Psoas muscle (tissue), 7 donors: ENCODE measurements at regions not wholly inside any gene's neighbourhood (a gene's known extent, or its start where the extent isn't known, plus 50 kb on each side); places are given as distances from the start of the nearest gene placed in this dataset.

Experiments used
- ATAC-seq, 4 donors: fragments of 200-7000 bp; cut with Tn5 transposase; one replicate each; pipeline ENCODE4 v1.9.1; 2020; ENCODE audit warnings: moderate library complexity in 3 of 4, mild to moderate bottlenecking in 2 of 4
- DNase-seq, 2 donors: peaks; one replicate each; pipeline ENCODE4 v3.0.0-alpha.2; 2020
- H3K27ac ChIP-seq: fragments of 200-600 bp; one replicate; pipeline ENCODE4 v1.8.0; 2022
- H3K27me3 ChIP-seq, 3 donors: fragments of 200-600 bp in 1 of 3; one replicate each; pipeline versions ENCODE4 v1.6.1 to v1.8.0; 2013 to 2022; ENCODE audit warnings: low read length in 2 of 3, mild to moderate bottlenecking in 2 of 3, moderate library complexity in 1 of 3; ENCODE audit not compliant: insufficient read depth in 3 of 3
- H3K36me3 ChIP-seq, 2 donors: fragments of 200-600 bp in 1 of 2; one replicate each; pipeline versions ENCODE4 v1.6.1 to v1.8.0; 2013 to 2022; ENCODE audit warnings: low read depth in 1 of 2, mild to moderate bottlenecking in 1 of 2, moderate library complexity in 1 of 2; ENCODE audit not compliant: insufficient read depth in 1 of 2
- H3K4me1 ChIP-seq: fragments of 200-600 bp; one replicate; pipeline ENCODE4 v1.8.0; 2022
- H3K4me3 ChIP-seq: fragments of 200-600 bp; one replicate; pipeline ENCODE4 v1.8.0; 2022; ENCODE audit warnings: mild to moderate bottlenecking
- H3K9me3 ChIP-seq: fragments of 200-600 bp; one replicate; pipeline ENCODE4 v1.8.0; 2022
- WGBS, 3 donors: extraction: QIAGEN DNeasy Blood & Tissue Kit; methylation state at CpG; one replicate each; pipeline versions ENCODE4 v1.1.6 to v1.1.7; 2013; 5-methylcytosine and 5-hydroxymethylcytosine counted together
- intact Hi-C, 2 donors: fragments of 100-400 bp; cut with DNase I; formaldehyde crosslinking; loops; one replicate each; pipeline versions ENCODE4 v1.11.0 to v1.14.2; 2022
- TF ChIP-seq, protein P1 (sequence below): fragments of 200-600 bp; IDR thresholded peaks from one replicate; pipeline ENCODE4 v1.8.0; 2022; ENCODE audit warnings: antibody characterized with exemption
- donor health status: healthy with polysubstance abuse.
- donor health status: DM: no; HTN: no; CAD: no; lungs with moderate emphysema.
- donor health status: Bipolar disorder and iron deficiency.
- donor health status: healthy.
- donor health status: DM: yes; HTN: yes; CAD: no.
- donor health status: DM: no; HTN: no; CAD: no.
- donor health status: DM: yes; HTN: yes; CAD: no.

DNA sequence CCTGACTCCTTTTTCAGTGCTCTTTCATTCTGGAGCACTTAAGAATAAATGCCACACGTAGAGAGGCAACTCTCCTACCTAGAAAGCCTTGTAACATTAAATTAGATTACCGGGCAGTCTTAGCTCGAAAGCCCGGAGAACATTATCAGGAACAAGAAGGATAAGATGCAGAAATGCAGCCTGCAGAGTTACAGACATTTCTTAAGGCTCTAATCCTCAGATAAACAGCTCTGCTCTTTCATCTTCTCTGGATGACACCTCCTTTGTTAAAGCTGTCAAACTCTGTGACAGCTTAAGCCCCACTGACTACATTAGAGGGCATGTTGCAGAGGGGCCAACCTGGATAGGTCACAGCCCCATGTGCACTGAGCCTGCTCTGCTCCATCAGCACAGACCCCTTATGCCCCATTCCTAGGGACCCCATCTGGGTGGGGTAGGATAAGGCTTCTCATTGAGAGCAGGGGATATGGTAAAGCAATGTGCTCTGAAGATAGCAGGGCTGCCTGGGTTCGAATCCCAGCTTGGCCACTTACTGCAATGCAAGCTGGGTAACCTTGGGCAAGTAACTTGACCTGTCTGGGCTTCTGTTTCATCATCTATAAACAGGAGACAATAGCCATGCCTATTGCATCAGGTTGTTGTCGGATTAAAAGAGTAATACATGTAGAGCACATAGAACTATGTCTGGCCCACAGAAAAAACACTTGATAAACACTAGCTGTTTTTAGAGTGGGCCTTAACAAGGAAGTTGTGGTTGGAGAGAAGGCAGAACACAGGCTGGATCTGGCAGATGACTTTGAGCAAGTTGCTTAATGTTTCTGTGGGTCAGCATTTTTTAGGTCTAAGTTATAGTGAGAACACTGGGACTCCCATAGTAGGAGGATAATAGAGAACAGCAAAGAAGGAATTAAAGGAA is 111.4 kb downstream of the THNSL2 start:
- peaks cover 4 to 15% (median 4%) of the 10 kb centered on the region in 3 donors for H3K27me3 ChIP-seq
- intact Hi-C loops, result no loop called here
- DNase-seq (no peak), ATAC-seq (no peak)
- H3K4me1 ChIP-seq, result no peaks in the 10 kb centered on the region
- peaks cover 4% of the 10 kb centered on the region for H3K9me3 ChIP-seq
- H3K4me3 ChIP-seq, result no peak overlapping the region
- WGBS, 3 donors, result 70 to 77% (median 74%) methylated on average over 6 of the region's 6 CpGs
- H3K36me3 ChIP-seq, result no peaks in the 10 kb centered on the region
- TF ChIP-seq, protein P1, sequence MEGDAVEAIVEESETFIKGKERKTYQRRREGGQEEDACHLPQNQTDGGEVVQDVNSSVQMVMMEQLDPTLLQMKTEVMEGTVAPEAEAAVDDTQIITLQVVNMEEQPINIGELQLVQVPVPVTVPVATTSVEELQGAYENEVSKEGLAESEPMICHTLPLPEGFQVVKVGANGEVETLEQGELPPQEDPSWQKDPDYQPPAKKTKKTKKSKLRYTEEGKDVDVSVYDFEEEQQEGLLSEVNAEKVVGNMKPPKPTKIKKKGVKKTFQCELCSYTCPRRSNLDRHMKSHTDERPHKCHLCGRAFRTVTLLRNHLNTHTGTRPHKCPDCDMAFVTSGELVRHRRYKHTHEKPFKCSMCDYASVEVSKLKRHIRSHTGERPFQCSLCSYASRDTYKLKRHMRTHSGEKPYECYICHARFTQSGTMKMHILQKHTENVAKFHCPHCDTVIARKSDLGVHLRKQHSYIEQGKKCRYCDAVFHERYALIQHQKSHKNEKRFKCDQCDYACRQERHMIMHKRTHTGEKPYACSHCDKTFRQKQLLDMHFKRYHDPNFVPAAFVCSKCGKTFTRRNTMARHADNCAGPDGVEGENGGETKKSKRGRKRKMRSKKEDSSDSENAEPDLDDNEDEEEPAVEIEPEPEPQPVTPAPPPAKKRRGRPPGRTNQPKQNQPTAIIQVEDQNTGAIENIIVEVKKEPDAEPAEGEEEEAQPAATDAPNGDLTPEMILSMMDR, result no peak
- H3K27ac ChIP-seq, result no peak overlapping the region

DNA sequence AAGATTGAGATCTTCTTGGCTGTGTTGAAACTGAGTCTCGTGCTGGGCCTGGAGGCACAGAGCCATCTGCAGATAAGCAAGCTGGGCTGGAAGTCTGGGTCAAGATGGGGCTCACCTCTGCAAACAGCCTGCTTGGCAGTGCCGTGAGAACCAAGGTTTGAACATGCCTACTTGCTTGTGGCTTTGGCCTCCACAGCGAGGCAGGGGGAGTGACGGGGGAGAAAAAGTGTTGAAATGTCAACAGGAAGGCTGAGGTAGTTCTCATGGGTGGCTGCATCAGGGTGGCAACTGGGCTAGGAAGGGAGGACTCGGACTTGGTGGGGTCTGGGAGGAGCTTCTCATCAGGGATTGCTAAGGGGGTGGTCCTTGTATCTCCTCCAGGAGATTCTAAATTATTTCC is 99.7 kb downstream of the THNSL2 start:
- DNase-seq, result no peak
- no peaks in the 10 kb centered on the region for H3K36me3 ChIP-seq
- 70 to 74% (median 71%) methylated on average over 5 of the region's 5 CpGs for WGBS, 3 donors
- intact Hi-C loops, result no loop called here
- TF ChIP-seq, protein P1, result no peak
- H3K9me3 ChIP-seq, result no peaks in the 10 kb centered on the region
- no peaks in the 10 kb centered on the region for H3K27me3 ChIP-seq
- no peaks in the 10 kb centered on the region for H3K4me1 ChIP-seq
- no peak overlapping the region for H3K4me3 ChIP-seq
- ATAC-seq, result no peak
- no peak overlapping the region for H3K27ac ChIP-seq

DNA sequence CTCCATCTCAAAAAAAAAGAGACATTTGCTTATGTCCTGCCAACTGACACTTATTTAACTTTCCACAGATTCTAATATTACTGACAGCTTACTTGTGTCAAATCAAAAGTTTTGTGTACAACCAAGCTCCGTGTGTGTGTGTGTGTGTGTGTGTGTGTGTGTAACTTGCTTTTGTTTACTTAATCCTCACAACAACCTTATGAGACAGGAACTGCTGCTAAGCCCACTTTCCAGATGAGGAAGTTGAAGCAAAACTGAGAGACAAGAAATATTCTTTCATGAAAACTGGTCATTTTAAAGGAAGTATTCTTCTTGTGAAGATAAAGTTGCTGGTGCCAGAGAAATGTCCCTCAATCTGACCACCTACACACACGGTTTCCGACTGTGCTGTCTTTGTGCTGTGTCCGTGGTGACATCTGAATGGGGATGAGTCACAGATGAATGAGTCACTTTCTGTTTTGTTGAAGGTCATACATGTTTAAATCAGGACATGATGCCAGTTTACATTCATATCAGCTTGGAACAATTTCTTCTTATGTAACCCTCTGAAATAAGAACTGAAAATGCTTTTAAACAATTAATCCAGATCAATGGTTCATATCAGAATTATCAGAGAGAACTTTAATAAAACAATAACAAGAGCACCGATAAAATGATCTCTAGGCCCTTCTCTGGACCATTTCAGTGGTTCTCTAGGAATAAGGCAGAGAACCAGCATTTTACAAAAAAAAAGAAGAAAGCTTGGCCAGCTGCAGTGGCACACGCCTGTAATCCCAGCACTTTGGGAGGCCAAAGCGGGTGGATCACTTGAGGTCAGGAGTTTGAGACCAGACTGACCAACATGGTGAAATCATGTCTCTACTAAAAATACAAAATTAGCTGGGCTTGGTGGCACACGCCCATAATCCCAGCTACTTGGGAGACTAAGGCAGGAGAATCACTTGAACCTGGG is 95.5 kb downstream of the THNSL2 start:
- H3K4me3 ChIP-seq, result no peak overlapping the region
- ATAC-seq (no peak), DNase-seq (no peak)
- intact Hi-C loops, result no loop called here
- WGBS, 3 donors, result 20 to 34% (median 21%) methylated on average over 8 of the region's 8 CpGs
- H3K27ac ChIP-seq, result no peak overlapping the region
- TF ChIP-seq, protein P1, result no peak
- H3K36me3 ChIP-seq, result no peaks in the 10 kb centered on the region
- H3K4me1 ChIP-seq, result no peaks in the 10 kb centered on the region
- H3K27me3 ChIP-seq, result no peaks in the 10 kb centered on the region
- H3K9me3 ChIP-seq, result no peaks in the 10 kb centered on the region

DNA sequence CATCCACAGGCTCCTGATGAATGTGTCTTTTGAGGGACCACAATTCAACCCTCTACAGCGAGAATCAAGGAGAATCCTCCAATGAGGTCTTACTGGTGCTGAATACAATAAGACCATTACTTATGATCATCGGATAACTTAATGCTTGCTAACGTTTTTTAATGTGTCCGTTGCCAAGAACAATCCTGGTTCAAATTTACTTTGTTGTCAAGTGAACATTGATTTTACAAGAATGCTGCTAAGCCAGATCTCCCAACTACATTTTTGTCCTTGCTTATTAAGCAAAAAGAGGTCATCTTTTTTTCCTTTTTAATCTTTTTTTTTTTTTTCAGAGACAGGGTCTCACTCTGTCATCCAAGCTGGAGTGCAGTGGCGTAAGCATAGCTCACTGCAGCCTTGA is 93.7 kb downstream of the THNSL2 start:
- H3K4me1 ChIP-seq, result no peaks in the 10 kb centered on the region
- H3K27me3 ChIP-seq, result peaks cover 0 to 5% (median 1%) of the 10 kb centered on the region in 3 donors
- no peaks in the 10 kb centered on the region for H3K9me3 ChIP-seq
- H3K27ac ChIP-seq, result no peak overlapping the region
- no peak overlapping the region for H3K4me3 ChIP-seq
- no peak for ATAC-seq
- TF ChIP-seq, protein P1, result no peak
- WGBS, 3 donors, result 80 to 86% (median 84%) methylated on average over 5 of the region's 5 CpGs
- intact Hi-C loops, result no loop called here
- no peak for DNase-seq
- H3K36me3 ChIP-seq, result no peaks in the 10 kb centered on the region
